A549 (cell line): ENCODE measurements at regions not wholly inside any gene's neighbourhood (a gene's known extent, or its start where the extent isn't known, plus 50 kb on each side); places are given as distances from the start of the nearest gene placed in this dataset.

ENCODE experiments used
- ATAC-seq, 2 experiments: fragments of 200-7000 bp in 1 of 2; fragments of >200 bp in 1 of 2; cut with Nextera tagmentation in 1 of 2; cut with Tn5 transposase in 1 of 2; 3 replicates each; pipeline versions ENCODE4 v1.8.0 to v1.9.1; 2018 to 2020; ENCODE audit warnings: mild to moderate bottlenecking in 1 of 2, moderate library complexity in 1 of 2
- CTCF ChIA-PET: fragments of 300-600 bp; sonication (Branson Sonifier 250); formaldehyde crosslinking; extraction: SDS; loops from one replicate; lab custom pipeline; 2021; ENCODE audit warnings: antibody characterized with exemption, inconsistent platforms; lab: Yijun Ruan, JAX
- POLR2A ChIA-PET: fragments of 350-600 bp; formaldehyde crosslinking; extraction: SDS; loops from one replicate; lab custom pipeline; 2021; ENCODE audit warnings: antibody characterized with exemption, inconsistent platforms; lab: Yijun Ruan, JAX
- DNase-seq, 2 experiments: peaks; one replicate each; pipeline versions ENCODE4 v3.0.0 to v3.0.0-alpha.2; 2011 to 2016; ENCODE audit warnings: low read depth in 1 of 2, low spot score in 1 of 2
- FAIRE-seq: peaks from 2 replicates; lab custom pipeline; 2011; peaks lifted over from hg19 to GRCh38; lab: Jason Lieb, UNC
- H3K27ac ChIP-seq, 2 experiments: fragments of >200 bp; sonication (Bioruptor Twin); formaldehyde crosslinking; 3 replicates each; pipeline ENCODE4 v1.5.1; 2016 to 2017
- H3K4me1 ChIP-seq: fragments of >200 bp; sonication (Bioruptor Twin); formaldehyde crosslinking; 3 replicates; pipeline ENCODE4 v1.6.1; 2016
- H3K4me2 ChIP-seq: fragments of >200 bp; sonication (Bioruptor Twin); formaldehyde crosslinking; 3 replicates; pipeline ENCODE4 v1.6.1; 2016
- H3K4me3 ChIP-seq: fragments of >200 bp; sonication (Bioruptor Twin); formaldehyde crosslinking; 3 replicates; pipeline ENCODE4 v1.5.1; 2016
- H3K9me3 ChIP-seq: fragments of >200 bp; sonication (Bioruptor Twin); formaldehyde crosslinking; 3 replicates; pipeline ENCODE4 v1.6.1; 2016
- BHLHE40 ChIP-seq: IDR thresholded peaks from 2 replicates; pipeline ENCODE4 v1.6.1; 2012; ENCODE audit warnings: low read depth, low read length, inconsistent platforms
- CBX2 ChIP-seq: fragments of 200-600 bp; sonication (generic); IDR thresholded peaks from 2 replicates; pipeline ENCODE4 v1.6.1; 2016; ENCODE audit warnings: low read depth, mild to moderate bottlenecking, borderline replicate concordance
- EHMT2 ChIP-seq: fragments of 200-600 bp; sonication (generic); IDR thresholded peaks from 2 replicates; pipeline ENCODE4 v1.6.1; 2016; ENCODE audit warnings: antibody characterized with exemption, low read depth, mild to moderate bottlenecking, moderate library complexity
- FOSL2 ChIP-seq, 2 experiments: fragments of 450-650 bp in 1 of 2; fragments of >200 bp in 1 of 2; sonication (Bioruptor Twin) in 1 of 2; formaldehyde crosslinking; IDR thresholded peaks; 2 replicates each; pipeline versions ENCODE4 v1.5.0 to v1.6.1; 2016 to 2020; ENCODE audit warnings: mild to moderate bottlenecking in 1 of 2, moderate library complexity in 1 of 2
- FOXS1 ChIP-seq: fragments of 250-450 bp; sonication (Bioruptor Pico); IDR thresholded peaks from 2 replicates; pipeline ENCODE4 v1.5.0; 2020; ENCODE audit warnings: mild to moderate bottlenecking, moderate library complexity
- GATA3 ChIP-seq: IDR thresholded peaks from 2 replicates; pipeline ENCODE4 v1.6.1; 2012; ENCODE audit warnings: borderline replicate concordance
- HOXA7 ChIP-seq: fragments of 250-450 bp; sonication (Bioruptor Pico); IDR thresholded peaks from 2 replicates; pipeline ENCODE4 v1.5.0; 2020; ENCODE audit warnings: mild to moderate bottlenecking, moderate library complexity
- JUN ChIP-seq, 2 experiments: fragments of >200 bp; sonication (Bioruptor Twin); formaldehyde crosslinking; IDR thresholded peaks; 2 replicates in 1 of 2; 3 replicates in 1 of 2; pipeline ENCODE4 v1.6.1; 2016 to 2017
- JUNB ChIP-seq: fragments of >200 bp; sonication (Bioruptor Twin); formaldehyde crosslinking; IDR thresholded peaks from 2 replicates; pipeline ENCODE4 v1.6.1; 2016
- KDM5A ChIP-seq: fragments of 200-600 bp; sonication (generic); IDR thresholded peaks from 2 replicates; pipeline ENCODE4 v1.6.1; 2016; ENCODE audit warnings: antibody characterized with exemption, mild to moderate bottlenecking
- MAZ ChIP-seq: fragments of 150-350 bp; IDR thresholded peaks from 2 replicates; pipeline ENCODE4 v1.6.1; 2014; ENCODE audit warnings: antibody characterized with exemption, low read depth, low read length, borderline replicate concordance
- MYC ChIP-seq: IDR thresholded peaks from 2 replicates; pipeline ENCODE4 v1.6.1; 2012; ENCODE audit warnings: mild to moderate bottlenecking, inconsistent platforms, low read length, improper control_type of control experiment, borderline replicate concordance
- PHF8 ChIP-seq: fragments of 200-600 bp; sonication (generic); IDR thresholded peaks from 2 replicates; pipeline ENCODE4 v1.6.1; 2016; ENCODE audit warnings: low read depth, mild to moderate bottlenecking, antibody characterized with exemption, moderate library complexity, borderline replicate concordance
- RARB ChIP-seq: fragments of 250-450 bp; sonication (Bioruptor Pico); IDR thresholded peaks from 2 replicates; pipeline ENCODE4 v1.8.0; 2021; ENCODE audit warnings: mild to moderate bottlenecking, moderate library complexity
- SREBF2 ChIP-seq: fragments of 450-650 bp; IDR thresholded peaks from 2 replicates; pipeline ENCODE4 v1.6.1; 2014; ENCODE audit warnings: mild to moderate bottlenecking, moderate library complexity
- USF2 ChIP-seq: fragments of 450-650 bp; IDR thresholded peaks from 2 replicates; pipeline ENCODE4 v1.6.1; 2014; ENCODE audit warnings: antibody characterized with exemption
- ZFP36 ChIP-seq: fragments of 450-650 bp; IDR thresholded peaks from 2 replicates; pipeline ENCODE4 v1.6.1; 2014; ENCODE audit warnings: borderline replicate concordance; ENCODE audit not compliant: partially characterized antibody
- ZNF302 ChIP-seq: fragments of 250-450 bp; sonication (Bioruptor Pico); IDR thresholded peaks from 2 replicates; pipeline ENCODE4 v1.9.0; 2021; ENCODE audit warnings: inconsistent platforms, mild to moderate bottlenecking, moderate library complexity
- ZSCAN20 ChIP-seq: fragments of 250-450 bp; sonication (Bioruptor Pico); IDR thresholded peaks from 2 replicates; pipeline ENCODE4 v1.8.0; 2022; ENCODE audit warnings: mild to moderate bottlenecking, moderate library complexity
- WGBS: methylation state at CpG from one replicate; pipeline ENCODE4 v1.1.6; 2017; ENCODE audit errors: missing lambda C conversion rate; 5-methylcytosine and 5-hydroxymethylcytosine counted together
- TF ChIP-seq, protein P1 (sequence below): IDR thresholded peaks from 2 replicates; pipeline ENCODE4 v1.6.1; 2012
- TF ChIP-seq, protein P2 (sequence below): fragments of 200-600 bp; sonication (generic); IDR thresholded peaks from 2 replicates; pipeline ENCODE4 v1.6.1; 2016; ENCODE audit warnings: antibody characterized with exemption, mild to moderate bottlenecking, moderate library complexity
- TF ChIP-seq, protein P3 (sequence below): IDR thresholded peaks from 2 replicates; pipeline ENCODE4 v1.6.1; 2012
- TF ChIP-seq, protein P4 (sequence below): fragments of >200 bp; sonication (Bioruptor Twin); formaldehyde crosslinking; IDR thresholded peaks from 2 replicates; pipeline ENCODE4 v1.6.1; 2016
- TF ChIP-seq, protein P5 (sequence below): fragments of 150-350 bp; IDR thresholded peaks from 2 replicates; pipeline ENCODE4 v1.6.1; 2014; ENCODE audit warnings: low read depth, mild to moderate bottlenecking, low read length

DNA sequence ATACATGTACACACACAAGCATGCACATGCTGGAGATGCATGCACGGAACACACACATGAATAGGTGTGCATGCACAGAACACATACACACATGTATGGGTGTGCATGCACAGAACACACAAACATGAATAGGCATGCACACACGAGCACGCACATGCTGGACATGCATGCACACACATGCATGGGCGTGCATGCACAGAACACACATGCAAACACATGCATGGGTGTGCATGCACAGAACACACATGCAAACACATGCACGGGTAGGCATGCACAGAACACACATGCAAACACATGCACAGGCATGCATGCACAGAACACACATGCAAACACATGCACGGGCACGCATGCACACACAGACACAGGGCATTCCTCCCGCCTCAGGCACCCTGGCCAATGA is 382.3 kb downstream of the IRX2 start:
- ChIA-PET POLR2A (no interaction called here), CTCF (no interaction called here)
- no peak for ATAC-seq
- H3K27ac ChIP-seq: no peak overlapping the region
- no peak for FAIRE-seq
- TF ChIP-seq JUN (IDR thresholded peaks at IDR 0.05): no peak
- no peak for TF ChIP-seq ZSCAN20
- TF ChIP-seq, protein P1, sequence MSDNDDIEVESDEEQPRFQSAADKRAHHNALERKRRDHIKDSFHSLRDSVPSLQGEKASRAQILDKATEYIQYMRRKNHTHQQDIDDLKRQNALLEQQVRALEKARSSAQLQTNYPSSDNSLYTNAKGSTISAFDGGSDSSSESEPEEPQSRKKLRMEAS: no peak
- no peak for TF ChIP-seq GATA3
- TF ChIP-seq ZNF302: no peak
- TF ChIP-seq HOXA7 (CRISPR knock-in tag): no peak
- TF ChIP-seq KDM5A: no peak
- no peak for TF ChIP-seq FOSL2 (IDR thresholded peaks at IDR 0.05)
- TF ChIP-seq FOSL2 (CRISPR knock-in tag; IDR thresholded peaks at IDR 0.05): no peak
- TF ChIP-seq USF2: no peak
- TF ChIP-seq, protein P2, sequence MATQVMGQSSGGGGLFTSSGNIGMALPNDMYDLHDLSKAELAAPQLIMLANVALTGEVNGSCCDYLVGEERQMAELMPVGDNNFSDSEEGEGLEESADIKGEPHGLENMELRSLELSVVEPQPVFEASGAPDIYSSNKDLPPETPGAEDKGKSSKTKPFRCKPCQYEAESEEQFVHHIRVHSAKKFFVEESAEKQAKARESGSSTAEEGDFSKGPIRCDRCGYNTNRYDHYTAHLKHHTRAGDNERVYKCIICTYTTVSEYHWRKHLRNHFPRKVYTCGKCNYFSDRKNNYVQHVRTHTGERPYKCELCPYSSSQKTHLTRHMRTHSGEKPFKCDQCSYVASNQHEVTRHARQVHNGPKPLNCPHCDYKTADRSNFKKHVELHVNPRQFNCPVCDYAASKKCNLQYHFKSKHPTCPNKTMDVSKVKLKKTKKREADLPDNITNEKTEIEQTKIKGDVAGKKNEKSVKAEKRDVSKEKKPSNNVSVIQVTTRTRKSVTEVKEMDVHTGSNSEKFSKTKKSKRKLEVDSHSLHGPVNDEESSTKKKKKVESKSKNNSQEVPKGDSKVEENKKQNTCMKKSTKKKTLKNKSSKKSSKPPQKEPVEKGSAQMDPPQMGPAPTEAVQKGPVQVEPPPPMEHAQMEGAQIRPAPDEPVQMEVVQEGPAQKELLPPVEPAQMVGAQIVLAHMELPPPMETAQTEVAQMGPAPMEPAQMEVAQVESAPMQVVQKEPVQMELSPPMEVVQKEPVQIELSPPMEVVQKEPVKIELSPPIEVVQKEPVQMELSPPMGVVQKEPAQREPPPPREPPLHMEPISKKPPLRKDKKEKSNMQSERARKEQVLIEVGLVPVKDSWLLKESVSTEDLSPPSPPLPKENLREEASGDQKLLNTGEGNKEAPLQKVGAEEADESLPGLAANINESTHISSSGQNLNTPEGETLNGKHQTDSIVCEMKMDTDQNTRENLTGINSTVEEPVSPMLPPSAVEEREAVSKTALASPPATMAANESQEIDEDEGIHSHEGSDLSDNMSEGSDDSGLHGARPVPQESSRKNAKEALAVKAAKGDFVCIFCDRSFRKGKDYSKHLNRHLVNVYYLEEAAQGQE: no peak
- TF ChIP-seq, protein P3, sequence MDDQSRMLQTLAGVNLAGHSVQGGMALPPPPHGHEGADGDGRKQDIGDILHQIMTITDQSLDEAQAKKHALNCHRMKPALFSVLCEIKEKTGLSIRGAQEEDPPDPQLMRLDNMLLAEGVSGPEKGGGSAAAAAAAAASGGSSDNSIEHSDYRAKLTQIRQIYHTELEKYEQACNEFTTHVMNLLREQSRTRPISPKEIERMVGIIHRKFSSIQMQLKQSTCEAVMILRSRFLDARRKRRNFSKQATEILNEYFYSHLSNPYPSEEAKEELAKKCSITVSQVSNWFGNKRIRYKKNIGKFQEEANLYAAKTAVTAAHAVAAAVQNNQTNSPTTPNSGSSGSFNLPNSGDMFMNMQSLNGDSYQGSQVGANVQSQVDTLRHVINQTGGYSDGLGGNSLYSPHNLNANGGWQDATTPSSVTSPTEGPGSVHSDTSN: no peak
- TF ChIP-seq JUNB: no peak
- TF ChIP-seq, protein P4, sequence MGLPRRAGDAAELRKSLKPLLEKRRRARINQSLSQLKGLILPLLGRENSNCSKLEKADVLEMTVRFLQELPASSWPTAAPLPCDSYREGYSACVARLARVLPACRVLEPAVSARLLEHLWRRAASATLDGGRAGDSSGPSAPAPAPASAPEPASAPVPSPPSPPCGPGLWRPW: no peak
- no peak for TF ChIP-seq PHF8
- no peak for TF ChIP-seq FOXS1 (CRISPR knock-in tag)
- no peak for TF ChIP-seq BHLHE40
- TF ChIP-seq MYC: no peak
- no peak for DNase-seq
- no peak overlapping the region for H3K4me3 ChIP-seq
- H3K4me1 ChIP-seq: no peaks in the 10 kb centered on the region
- H3K9me3 ChIP-seq: peaks cover 2% of the 10 kb centered on the region; the same call in 1 of the 3 replicates
- 14% methylated on average over 8 of the region's 8 CpGs for WGBS
- no peak overlapping the region for H3K4me2 ChIP-seq

GRCh38 chr5:2366816-2367215 is 384.7 kb downstream of the IRX2 start:
- ChIA-PET POLR2A (no interaction called here), CTCF (no interaction called here)
- Histone ChIP-seq H3K4me2 (no peak overlapping the region), H3K4me1 (no peaks in the 10 kb centered on the region), H3K4me3 (no peak overlapping the region), H3K9me3 (peaks cover 4% of the 10 kb centered on the region; the same call in 1 of the 3 replicates), H3K27ac (no peak overlapping the region)
- FAIRE-seq (no peak), DNase-seq (no peak), ATAC-seq (no peak)
- no peak for TF ChIP-seq EHMT2
- TF ChIP-seq GATA3: no peak
- TF ChIP-seq, protein P2: no peak
- no peak for TF ChIP-seq PHF8
- no peak for TF ChIP-seq MYC
- no peak for TF ChIP-seq MAZ
- TF ChIP-seq FOSL2 (IDR thresholded peaks at IDR 0.05): no peak
- TF ChIP-seq FOSL2 (CRISPR knock-in tag; IDR thresholded peaks at IDR 0.05): no peak
- TF ChIP-seq FOXS1 (CRISPR knock-in tag): no peak
- TF ChIP-seq, protein P5, sequence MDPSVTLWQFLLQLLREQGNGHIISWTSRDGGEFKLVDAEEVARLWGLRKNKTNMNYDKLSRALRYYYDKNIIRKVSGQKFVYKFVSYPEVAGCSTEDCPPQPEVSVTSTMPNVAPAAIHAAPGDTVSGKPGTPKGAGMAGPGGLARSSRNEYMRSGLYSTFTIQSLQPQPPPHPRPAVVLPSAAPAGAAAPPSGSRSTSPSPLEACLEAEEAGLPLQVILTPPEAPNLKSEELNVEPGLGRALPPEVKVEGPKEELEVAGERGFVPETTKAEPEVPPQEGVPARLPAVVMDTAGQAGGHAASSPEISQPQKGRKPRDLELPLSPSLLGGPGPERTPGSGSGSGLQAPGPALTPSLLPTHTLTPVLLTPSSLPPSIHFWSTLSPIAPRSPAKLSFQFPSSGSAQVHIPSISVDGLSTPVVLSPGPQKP: no peak
- TF ChIP-seq RARB (CRISPR knock-in tag): no peak
- no peak for TF ChIP-seq ZFP36
- no peak for TF ChIP-seq CBX2
- TF ChIP-seq SREBF2: no peak
- WGBS: 8% methylated on average over 9 of the region's 9 CpGs
